ENCODE measurements at regions not wholly inside any gene's neighbourhood (a gene's known extent, or its start where the extent isn't known, plus 50 kb on each side); places are given as distances from the start of the nearest gene placed in this dataset.
"Not testable (repeated sequence)": the region's sequence is repeated elsewhere in the genome, so short reads cannot be mapped to it uniquely, and the experiment has no call there.

- DNase-seq, result no peak
- no peaks in the 10 kb centered on the region for H3K4me1 ChIP-seq (ENCODE audit: control insufficient read depth, insufficient read depth, low read length, poor library complexity, severe bottlenecking)
- no peaks in the 10 kb centered on the region for H3K27me3 ChIP-seq (replicated peaks; ENCODE audit: control insufficient read depth, insufficient read depth, low read length, poor library complexity, severe bottlenecking)
- H3K36me3 ChIP-seq (ENCODE audit: control insufficient read depth, insufficient read depth, low read length), result no peaks in the 10 kb centered on the region
- no peaks in the 10 kb centered on the region for H3K9me3 ChIP-seq (ENCODE audit: control insufficient read depth, low read length)
- no peak overlapping the region for H3K27ac ChIP-seq (ENCODE audit: insufficient read depth, low read length, poor library complexity, severe bottlenecking)
- H3K4me3 ChIP-seq (ENCODE audit: insufficient read depth, low read depth, low read length, poor library complexity, severe bottlenecking), result no peak overlapping the region
Measured at GRCh38 chr12:67887065-67887464, 102.2 kb upstream of the IFNG-AS1 start.

GRCh38 chr12:67889931-67890330, 99.3 kb upstream of the IFNG-AS1 start:
- Histone ChIP-seq H3K4me3 (ENCODE audit: insufficient read depth, low read depth, low read length, poor library complexity, severe bottlenecking) (no peak overlapping the region), H3K4me1 (ENCODE audit: control insufficient read depth, insufficient read depth, low read length, poor library complexity, severe bottlenecking) (no peaks in the 10 kb centered on the region), H3K27ac (ENCODE audit: insufficient read depth, low read length, poor library complexity, severe bottlenecking) (no peak overlapping the region), H3K9me3 (ENCODE audit: control insufficient read depth, low read length) (no peaks in the 10 kb centered on the region), H3K27me3 (replicated peaks; ENCODE audit: control insufficient read depth, insufficient read depth, low read length, poor library complexity, severe bottlenecking) (no peaks in the 10 kb centered on the region), H3K36me3 (ENCODE audit: control insufficient read depth, insufficient read depth, low read length) (no peaks in the 10 kb centered on the region)
- no peak for DNase-seq

GRCh38 chr12:67890726-67891258, 98.5 kb upstream of the IFNG-AS1 start:
- no peaks in the 10 kb centered on the region for H3K4me1 ChIP-seq (ENCODE audit: control insufficient read depth, insufficient read depth, low read length, poor library complexity, severe bottlenecking)
- no peaks in the 10 kb centered on the region for H3K9me3 ChIP-seq (ENCODE audit: control insufficient read depth, low read length)
- H3K27ac ChIP-seq (ENCODE audit: insufficient read depth, low read length, poor library complexity, severe bottlenecking), result no peak overlapping the region
- no peak overlapping the region for H3K4me3 ChIP-seq (ENCODE audit: insufficient read depth, low read depth, low read length, poor library complexity, severe bottlenecking)
- no peaks in the 10 kb centered on the region for H3K36me3 ChIP-seq (ENCODE audit: control insufficient read depth, insufficient read depth, low read length)
- H3K27me3 ChIP-seq (replicated peaks; ENCODE audit: control insufficient read depth, insufficient read depth, low read length, poor library complexity, severe bottlenecking), result no peaks in the 10 kb centered on the region
- DNase-seq, result no peak

GRCh38 chr12:67891596-67891995, 97.7 kb upstream of the IFNG-AS1 start:
- H3K27me3 ChIP-seq (replicated peaks; ENCODE audit: control insufficient read depth, insufficient read depth, low read length, poor library complexity, severe bottlenecking), result no peaks in the 10 kb centered on the region
- no peaks in the 10 kb centered on the region for H3K9me3 ChIP-seq (ENCODE audit: control insufficient read depth, low read length)
- H3K27ac ChIP-seq (ENCODE audit: insufficient read depth, low read length, poor library complexity, severe bottlenecking), result no peak overlapping the region
- no peak overlapping the region for H3K4me3 ChIP-seq (ENCODE audit: insufficient read depth, low read depth, low read length, poor library complexity, severe bottlenecking)
- H3K36me3 ChIP-seq (ENCODE audit: control insufficient read depth, insufficient read depth, low read length), result no peaks in the 10 kb centered on the region
- DNase-seq, result no peak
- H3K4me1 ChIP-seq (ENCODE audit: control insufficient read depth, insufficient read depth, low read length, poor library complexity, severe bottlenecking), result no peaks in the 10 kb centered on the region

GRCh38 chr12:67892259-67893021, 96.8 kb upstream of the IFNG-AS1 start:
- H3K36me3 ChIP-seq (ENCODE audit: control insufficient read depth, insufficient read depth, low read length), result no peaks in the 10 kb centered on the region
- no peak overlapping the region for H3K4me3 ChIP-seq (ENCODE audit: insufficient read depth, low read depth, low read length, poor library complexity, severe bottlenecking)
- no peaks in the 10 kb centered on the region for H3K4me1 ChIP-seq (ENCODE audit: control insufficient read depth, insufficient read depth, low read length, poor library complexity, severe bottlenecking)
- no peak for DNase-seq
- no peak overlapping the region for H3K27ac ChIP-seq (ENCODE audit: insufficient read depth, low read length, poor library complexity, severe bottlenecking)
- H3K27me3 ChIP-seq (replicated peaks; ENCODE audit: control insufficient read depth, insufficient read depth, low read length, poor library complexity, severe bottlenecking), result no peaks in the 10 kb centered on the region
- no peaks in the 10 kb centered on the region for H3K9me3 ChIP-seq (ENCODE audit: control insufficient read depth, low read length)

- no peak for DNase-seq
- Histone ChIP-seq H3K36me3 (ENCODE audit: control insufficient read depth, insufficient read depth, low read length) (no peaks in the 10 kb centered on the region), H3K9me3 (ENCODE audit: control insufficient read depth, low read length) (no peaks in the 10 kb centered on the region), H3K4me1 (ENCODE audit: control insufficient read depth, insufficient read depth, low read length, poor library complexity, severe bottlenecking) (no peaks in the 10 kb centered on the region), H3K4me3 (ENCODE audit: insufficient read depth, low read depth, low read length, poor library complexity, severe bottlenecking) (no peak overlapping the region), H3K27ac (ENCODE audit: insufficient read depth, low read length, poor library complexity, severe bottlenecking) (no peak overlapping the region), H3K27me3 (replicated peaks; ENCODE audit: control insufficient read depth, insufficient read depth, low read length, poor library complexity, severe bottlenecking) (no peaks in the 10 kb centered on the region)
Measured at GRCh38 chr12:67893022-67893580, 96.1 kb upstream of the IFNG-AS1 start.

DNA sequence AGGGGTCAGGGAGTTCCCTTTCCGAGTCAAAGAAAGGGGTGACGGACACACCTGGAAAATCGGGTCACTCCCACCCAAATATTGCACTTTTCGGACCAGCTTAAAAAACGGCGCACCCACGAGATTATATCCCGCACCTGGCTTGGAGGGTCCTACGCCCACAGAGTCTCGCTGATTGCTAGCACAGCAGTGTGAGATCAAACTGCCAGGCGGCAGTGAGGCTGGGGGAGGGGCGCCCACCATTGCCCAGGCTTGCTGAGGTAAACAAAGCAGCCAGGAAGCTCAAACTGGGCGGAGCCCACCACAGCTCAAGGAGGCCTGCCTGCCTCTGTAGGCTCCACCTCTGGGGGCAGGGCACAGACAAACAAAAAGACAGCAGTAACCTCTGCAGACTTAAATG, 88.8 kb upstream of the IFNG-AS1 start:
- not testable (repeated sequence) for H3K4me1 ChIP-seq (ENCODE audit: control insufficient read depth, insufficient read depth, low read length, poor library complexity, severe bottlenecking); H3K4me3 ChIP-seq (ENCODE audit: insufficient read depth, low read depth, low read length, poor library complexity, severe bottlenecking); H3K27me3 ChIP-seq (replicated peaks; ENCODE audit: control insufficient read depth, insufficient read depth, low read length, poor library complexity, severe bottlenecking); DNase-seq; H3K9me3 ChIP-seq (ENCODE audit: control insufficient read depth, low read length); H3K27ac ChIP-seq (ENCODE audit: insufficient read depth, low read length, poor library complexity, severe bottlenecking); H3K36me3 ChIP-seq (ENCODE audit: control insufficient read depth, insufficient read depth, low read length)

GRCh38 chr12:67909091-67909531, 80.1 kb upstream of the IFNG-AS1 start:
- DNase-seq, result no peak
- no peaks in the 10 kb centered on the region for H3K36me3 ChIP-seq (ENCODE audit: control insufficient read depth, insufficient read depth, low read length)
- H3K4me3 ChIP-seq (ENCODE audit: insufficient read depth, low read depth, low read length, poor library complexity, severe bottlenecking), result no peak overlapping the region
- no peaks in the 10 kb centered on the region for H3K4me1 ChIP-seq (ENCODE audit: control insufficient read depth, insufficient read depth, low read length, poor library complexity, severe bottlenecking)
- H3K9me3 ChIP-seq (ENCODE audit: control insufficient read depth, low read length), result no peaks in the 10 kb centered on the region
- no peak overlapping the region for H3K27ac ChIP-seq (ENCODE audit: insufficient read depth, low read length, poor library complexity, severe bottlenecking)
- no peaks in the 10 kb centered on the region for H3K27me3 ChIP-seq (replicated peaks; ENCODE audit: control insufficient read depth, insufficient read depth, low read length, poor library complexity, severe bottlenecking)

DNA sequence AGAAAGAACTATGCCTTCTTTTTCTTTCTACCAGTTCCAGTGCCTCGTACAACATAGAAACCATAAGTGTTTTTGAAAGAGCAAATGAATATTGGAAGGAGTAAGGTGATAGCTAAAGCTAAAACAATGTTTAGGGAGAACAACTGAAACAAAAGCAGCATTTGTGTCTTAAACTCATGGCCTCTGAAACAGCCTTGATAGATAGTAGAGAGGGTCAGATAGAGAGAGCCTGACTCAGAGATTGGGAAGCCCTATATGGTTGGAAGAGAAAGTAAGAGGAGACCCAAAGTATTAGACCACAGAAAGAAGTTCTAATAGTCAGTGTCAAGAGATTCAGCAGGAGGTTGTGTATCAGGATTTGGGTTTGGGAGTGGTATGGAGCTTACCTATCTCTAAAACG, 79.6 kb upstream of the IFNG-AS1 start:
- H3K4me3 ChIP-seq (ENCODE audit: insufficient read depth, low read depth, low read length, poor library complexity, severe bottlenecking), result no peak overlapping the region
- DNase-seq, result no peak
- H3K27me3 ChIP-seq (replicated peaks; ENCODE audit: control insufficient read depth, insufficient read depth, low read length, poor library complexity, severe bottlenecking), result no peaks in the 10 kb centered on the region
- H3K36me3 ChIP-seq (ENCODE audit: control insufficient read depth, insufficient read depth, low read length), result no peaks in the 10 kb centered on the region
- H3K9me3 ChIP-seq (ENCODE audit: control insufficient read depth, low read length), result no peaks in the 10 kb centered on the region
- no peak overlapping the region for H3K27ac ChIP-seq (ENCODE audit: insufficient read depth, low read length, poor library complexity, severe bottlenecking)
- H3K4me1 ChIP-seq (ENCODE audit: control insufficient read depth, insufficient read depth, low read length, poor library complexity, severe bottlenecking), result no peaks in the 10 kb centered on the region

Data from effector memory CD4-positive, alpha-beta T cell (primary cell).